Natural killer cell (primary cell): ENCODE measurements at regions not wholly inside any gene's neighbourhood (a gene's known extent, or its start where the extent isn't known, plus 50 kb on each side); places are given as distances from the start of the nearest gene placed in this dataset.
"Not testable (repeated sequence)": the region's sequence is repeated elsewhere in the genome, so short reads cannot be mapped to it uniquely, and the experiment has no call there.

Source experiments
- ATAC-seq, 3 donors: fragments of 150-1000 bp in 2 of 3; fragments of 200-7000 bp in 1 of 3; cut with Tn5 transposase; 1 replicate in 1 of 3; 2 replicates in 2 of 3; pipeline ENCODE4 v1.10.0; 2021; ENCODE audit warnings: mild to moderate bottlenecking in 2 of 3, moderate library complexity in 2 of 3
- DNase-seq, 2 donors: peaks; one replicate each; pipeline versions ENCODE4 v3.0.0 to v3.0.0-alpha.2; 2013 to 2021; ENCODE audit warnings: mixed read lengths in 1 of 2
- H3K27ac ChIP-seq: one replicate; pipeline ENCODE4 v1.5.1; 2013; ENCODE audit warnings: mild to moderate bottlenecking, low read length
- H3K27me3 ChIP-seq: one replicate; pipeline ENCODE4 v1.6.1; 2013; ENCODE audit warnings: low read length; ENCODE audit not compliant: control insufficient read depth, insufficient read depth
- H3K36me3 ChIP-seq: one replicate; pipeline ENCODE4 v1.6.1; 2013; ENCODE audit warnings: low read length; ENCODE audit not compliant: control insufficient read depth, insufficient read depth
- H3K4me1 ChIP-seq: one replicate; pipeline ENCODE4 v1.6.1; 2013; ENCODE audit warnings: low read length; ENCODE audit not compliant: control insufficient read depth, insufficient read depth
- H3K4me3 ChIP-seq: one replicate; pipeline ENCODE4 v1.5.1; 2013; ENCODE audit warnings: low read length
- H3K9me3 ChIP-seq: one replicate; pipeline ENCODE4 v1.6.1; 2013; ENCODE audit warnings: low read length; ENCODE audit not compliant: control insufficient read depth, insufficient read depth
- H3K27ac Mint-ChIP-seq, 2 donors: one replicate each; pipeline ENCODE4 v1.8.0; 2022; ENCODE audit warnings: mild to moderate bottlenecking in 2 of 2, mixed read lengths in 2 of 2, moderate library complexity in 1 of 2
- H3K27me3 Mint-ChIP-seq, 2 donors: one replicate each; pipeline ENCODE4 v1.8.0; 2022; ENCODE audit warnings: low read depth in 2 of 2, mixed read lengths in 2 of 2
- H3K36me3 Mint-ChIP-seq: one replicate; pipeline ENCODE4 v1.8.0; 2022; ENCODE audit warnings: mixed read lengths
- H3K4me1 Mint-ChIP-seq, 2 donors: one replicate each; pipeline ENCODE4 v1.8.0; 2022; ENCODE audit warnings: mixed read lengths in 2 of 2
- H3K4me3 Mint-ChIP-seq: one replicate; pipeline ENCODE4 v1.8.0; 2022; ENCODE audit warnings: mild to moderate bottlenecking, moderate library complexity, mixed read lengths
- H3K9me3 Mint-ChIP-seq, 2 donors: one replicate each; pipeline ENCODE4 v1.8.0; 2022; ENCODE audit warnings: mixed read lengths in 2 of 2
- CTCF ChIP-seq: fragments of 200-600 bp; IDR thresholded peaks from one replicate; pipeline ENCODE4 v1.8.0; 2022; ENCODE audit warnings: antibody characterized with exemption
- WGBS: methylation state at CpG from one replicate; pipeline ENCODE4 v1.1.7; 2013; ENCODE audit warnings: missing lambda C conversion rate; ENCODE audit not compliant: insufficient coverage; 5-methylcytosine and 5-hydroxymethylcytosine counted together
- intact Hi-C: fragments of 100-400 bp; cut with micrococcal nuclease; formaldehyde crosslinking; loops from one replicate; pipeline ENCODE4 v1.14.2; 2022

- Mint-ChIP-seq H3K27ac (no peak overlapping the region), H3K4me1 (no peaks in the 10 kb centered on the region), H3K27me3 (peaks cover 5 to 7% of the 10 kb centered on the region in 2 donors), H3K4me3 (no peak overlapping the region), H3K36me3 (no peaks in the 10 kb centered on the region), H3K9me3 (no peaks in the 10 kb centered on the region)
- ATAC-seq (no peak), DNase-seq (no peak)
- Histone ChIP-seq H3K36me3 (no peaks in the 10 kb centered on the region), H3K4me3 (no peak overlapping the region), H3K4me1 (no peaks in the 10 kb centered on the region), H3K27ac (no peak overlapping the region), H3K9me3 (no peaks in the 10 kb centered on the region), H3K27me3 (no peaks in the 10 kb centered on the region)
- WGBS: 90% methylated on average over 7 of the region's 7 CpGs
- intact Hi-C loops: loop anchor here (1.0 kb wide), 1 partner anchor 560 kb away; no protein-coding TSS in a partner anchor
- TF ChIP-seq CTCF: no peak
Measured at GRCh38 chr11:31957674-31958073, 133.2 kb upstream of the RCN1 start.

- ATAC-seq: no peak
- Histone ChIP-seq H3K27me3 (no peaks in the 10 kb centered on the region), H3K36me3 (no peaks in the 10 kb centered on the region), H3K4me3 (no peak overlapping the region), H3K4me1 (no peaks in the 10 kb centered on the region), H3K27ac (no peak overlapping the region), H3K9me3 (no peaks in the 10 kb centered on the region)
- Mint-ChIP-seq H3K9me3 (no peaks in the 10 kb centered on the region), H3K4me3 (no peak overlapping the region), H3K27ac (no peak overlapping the region), H3K27me3 (peaks cover 0 to 7% of the 10 kb centered on the region in 2 donors), H3K4me1 (no peaks in the 10 kb centered on the region), H3K36me3 (no peaks in the 10 kb centered on the region)
- 90% methylated on average over 1 of the region's 3 CpGs for WGBS
- intact Hi-C loops: no loop called here
- no peak for TF ChIP-seq CTCF
- DNase-seq: no peak
Measured at GRCh38 chr11:31956310-31956709, 134.6 kb upstream of the RCN1 start.

- no peak overlapping the region for H3K4me3 Mint-ChIP-seq
- Histone ChIP-seq H3K4me1 (no peaks in the 10 kb centered on the region), H3K27ac (no peak overlapping the region), H3K9me3 (no peaks in the 10 kb centered on the region), H3K36me3 (no peaks in the 10 kb centered on the region), H3K27me3 (no peaks in the 10 kb centered on the region), H3K4me3 (no peak overlapping the region)
- DNase-seq (no peak), ATAC-seq (no peak)
- H3K36me3 Mint-ChIP-seq: no peaks in the 10 kb centered on the region
- intact Hi-C loops: no loop called here
- peaks cover 0 to 7% of the 10 kb centered on the region in 2 donors for H3K27me3 Mint-ChIP-seq
- WGBS: 94% methylated on average over 7 of the region's 7 CpGs
- H3K9me3 Mint-ChIP-seq: no peaks in the 10 kb centered on the region
- no peak for TF ChIP-seq CTCF
- H3K4me1 Mint-ChIP-seq: no peaks in the 10 kb centered on the region
- H3K27ac Mint-ChIP-seq: no peak overlapping the region
Measured at GRCh38 chr11:31955838-31956237, 135.0 kb upstream of the RCN1 start.

- Mint-ChIP-seq H3K36me3 (no peaks in the 10 kb centered on the region), H3K4me1 (peaks cover 8 to 17% of the 10 kb centered on the region in 2 donors), H3K27me3 (peaks cover 0 to 7% of the 10 kb centered on the region in 2 donors), H3K9me3 (no peaks in the 10 kb centered on the region), H3K4me3 (no peak overlapping the region), H3K27ac (no peak overlapping the region)
- Histone ChIP-seq H3K27me3 (no peaks in the 10 kb centered on the region), H3K4me3 (no peak overlapping the region), H3K27ac (no peak overlapping the region), H3K4me1 (no peaks in the 10 kb centered on the region), H3K9me3 (no peaks in the 10 kb centered on the region), H3K36me3 (no peaks in the 10 kb centered on the region)
- ATAC-seq: no peak
- 58% methylated on average over 6 of the region's 6 CpGs for WGBS
- DNase-seq: no peak
- TF ChIP-seq CTCF: no peak
- intact Hi-C loops: no loop called here
Measured at GRCh38 chr11:31953803-31954327, 137.0 kb upstream of the RCN1 start.

GRCh38 chr11:31949733-31950200, 138.6 kb upstream of the PAX6 start:
- Mint-ChIP-seq H3K4me1 (peaks cover 8 to 17% of the 10 kb centered on the region in 2 donors), H3K27ac (peak overlapping the region; percentile 0 to 3)
- H3K27me3 ChIP-seq, H3K27ac ChIP-seq, H3K4me1 ChIP-seq, H3K27me3 Mint-ChIP-seq, H3K9me3 ChIP-seq, H3K36me3 ChIP-seq, intact Hi-C loops, H3K36me3 Mint-ChIP-seq, H3K4me3 Mint-ChIP-seq, ATAC-seq, H3K4me3 ChIP-seq, H3K9me3 Mint-ChIP-seq, DNase-seq: not testable (repeated sequence)
